ENCODE measurements at regions not wholly inside any gene's neighbourhood (a gene's known extent, or its start where the extent isn't known, plus 50 kb on each side); places are given as distances from the start of the nearest gene placed in this dataset.
"Not testable (repeated sequence)": the region's sequence is repeated elsewhere in the genome, so short reads cannot be mapped to it uniquely, and the experiment has no call there.

- intact Hi-C loops (cut with DNase I; ENCODE audit: low total_unique reads), result no loop called here
- DNase-seq, result no peak
- no peak for TF ChIP-seq CTCF (IDR thresholded peaks at IDR 0.05 in 8 of 11, conservative IDR thresholded peaks at IDR 0.05 in 3 of 11)
- no peak for TF ChIP-seq POLR2AphosphoS5 (IDR thresholded peaks at IDR 0.05)
- no peak for TF ChIP-seq POLR2A (IDR thresholded peaks at IDR 0.05)
- Histone ChIP-seq H3K27me3 (replicated peaks in 1 of 7) (no peaks in the 10 kb centered on the region), H3K36me3 (no peaks in the 10 kb centered on the region), H3K4me3 (no peak overlapping the region), H3K4me1 (no peaks in the 10 kb centered on the region), H3K9me3 (no peaks in the 10 kb centered on the region), H3K27ac (no peak overlapping the region)
- 77 to 84% (median 80%) methylated on average over 2 to 4 of the region's 4 CpGs for WGBS, 5 donors
These were observed 264.0 kb upstream of the CT83 start for GRCh38 chrX:116726806-116727205.

- TF ChIP-seq POLR2AphosphoS5 (IDR thresholded peaks at IDR 0.05), result no peak
- no peaks in the 10 kb centered on the region for H3K4me1 ChIP-seq
- H3K36me3 ChIP-seq, result no peaks in the 10 kb centered on the region
- no peak overlapping the region for H3K4me3 ChIP-seq
- no peak overlapping the region for H3K27ac ChIP-seq
- H3K27me3 ChIP-seq (replicated peaks in 1 of 7), result no peaks in the 10 kb centered on the region
- intact Hi-C loops (cut with DNase I; ENCODE audit: low total_unique reads), result no loop called here
- no peaks in the 10 kb centered on the region for H3K9me3 ChIP-seq
- peak; percentile 59 for DNase-seq
- WGBS, 5 donors, result 70 to 93% (median 92%) methylated on average over 18 to 19 of the region's 19 CpGs
These were observed 231.3 kb upstream of the CT83 start for GRCh38 chrX:116694046-116694445.

- H3K4me1 ChIP-seq; H3K27me3 ChIP-seq (replicated peaks in 1 of 7); H3K9me3 ChIP-seq; H3K27ac ChIP-seq; H3K4me3 ChIP-seq; H3K36me3 ChIP-seq; intact Hi-C loops (cut with DNase I; ENCODE audit: low total_unique reads); DNase-seq: not testable (repeated sequence)
- WGBS, 5 donors, result 69 to 90% (median 85%) methylated on average over 7 of the region's 7 CpGs
These were observed 216.8 kb upstream of the CT83 start for GRCh38 chrX:116679544-116679943.

- Histone ChIP-seq H3K27me3 (replicated peaks in 1 of 7) (no peaks in the 10 kb centered on the region), H3K4me1 (no peaks in the 10 kb centered on the region), H3K36me3 (no peaks in the 10 kb centered on the region), H3K9me3 (no peaks in the 10 kb centered on the region), H3K4me3 (no peak overlapping the region), H3K27ac (no peak overlapping the region)
- intact Hi-C loops (cut with DNase I; ENCODE audit: low total_unique reads), result no loop called here
- no peak for DNase-seq
- TF ChIP-seq CTCF (IDR thresholded peaks at IDR 0.05 in 8 of 11, conservative IDR thresholded peaks at IDR 0.05 in 3 of 11) (no peak), POLR2AphosphoS5 (IDR thresholded peaks at IDR 0.05) (no peak), POLR2A (IDR thresholded peaks at IDR 0.05) (no peak)
- WGBS, 5 donors, result 50 to 80% (median 72%) methylated on average over 8 of the region's 8 CpGs
These were observed 204.8 kb upstream of the CT83 start for GRCh38 chrX:116667346-116668134.

- no peak overlapping the region for H3K4me3 ChIP-seq
- H3K27ac ChIP-seq, result no peak overlapping the region
- H3K9me3 ChIP-seq, result peaks cover 0 to 6% (median 0%) of the 10 kb centered on the region in 8 donors
- TF ChIP-seq POLR2AphosphoS5 (IDR thresholded peaks at IDR 0.05), result no peak
- no peak for TF ChIP-seq CTCF (IDR thresholded peaks at IDR 0.05 in 8 of 11, conservative IDR thresholded peaks at IDR 0.05 in 3 of 11)
- TF ChIP-seq POLR2A (IDR thresholded peaks at IDR 0.05), result no peak
- no peaks in the 10 kb centered on the region for H3K36me3 ChIP-seq
- H3K4me1 ChIP-seq, result no peaks in the 10 kb centered on the region
- H3K27me3 ChIP-seq (replicated peaks in 1 of 7), result no peaks in the 10 kb centered on the region
- intact Hi-C loops (cut with DNase I; ENCODE audit: low total_unique reads), result no loop called here
- DNase-seq, result no peak
These were observed 194.3 kb upstream of the CT83 start for GRCh38 chrX:116657071-116657470.
